Fibroblast of peridontal ligament (primary cell): ENCODE measurements at regions not wholly inside any gene's neighbourhood (a gene's known extent, or its start where the extent isn't known, plus 50 kb on each side); places are given as distances from the start of the nearest gene placed in this dataset.

Source experiments
- DNase-seq: peaks from one replicate; pipeline ENCODE4 v3.0.0-alpha.2; 2010; ENCODE audit errors: extremely low read depth

- no peak for DNase-seq
Measured at GRCh38 chr1:5597991-5598823, 394.0 kb downstream of the NPHP4 start.

- no peak for DNase-seq
Measured at GRCh38 chr1:5597171-5597850, 394.9 kb downstream of the NPHP4 start.

GRCh38 chr1:5596651-5597050 lies 395.6 kb downstream of the NPHP4 start:
- DNase-seq: no peak

- DNase-seq: no peak
Measured at GRCh38 chr1:5595531-5596170, 396.6 kb downstream of the NPHP4 start.

GRCh38 chr1:5594056-5594956 lies 397.9 kb downstream of the NPHP4 start:
- DNase-seq: no peak

- DNase-seq: no peak
Measured at GRCh38 chr1:5590717-5591116, 401.5 kb downstream of the NPHP4 start.

- no peak for DNase-seq
Measured at GRCh38 chr1:5586629-5587028, 405.6 kb downstream of the NPHP4 start.

GRCh38 chr1:5585256-5585655 lies 407.0 kb downstream of the NPHP4 start:
- no peak for DNase-seq

GRCh38 chr1:5580926-5581325 lies 411.3 kb downstream of the NPHP4 start:
- no peak for DNase-seq

- DNase-seq: no peak
Measured at GRCh38 chr1:5579966-5580365, 412.3 kb downstream of the NPHP4 start.

- no peak for DNase-seq
Measured at GRCh38 chr1:5578690-5579089, 413.5 kb downstream of the NPHP4 start.

- DNase-seq: no peak
Measured at GRCh38 chr1:5577255-5578040, 414.8 kb downstream of the NPHP4 start.

GRCh38 chr1:5576673-5577065 lies 415.6 kb downstream of the NPHP4 start:
- DNase-seq: no peak

- DNase-seq: no peak
Measured at GRCh38 chr1:5576011-5576672, 416.1 kb downstream of the NPHP4 start.

- DNase-seq: no peak
Measured at GRCh38 chr1:5575396-5575940, 416.8 kb downstream of the NPHP4 start.

GRCh38 chr1:5574641-5575040 lies 417.6 kb downstream of the NPHP4 start:
- DNase-seq: no peak

GRCh38 chr1:5572794-5573193 lies 419.4 kb downstream of the NPHP4 start:
- no peak for DNase-seq

GRCh38 chr1:5571861-5572401 lies 420.3 kb downstream of the NPHP4 start:
- no peak for DNase-seq

GRCh38 chr1:5571438-5571837 lies 420.8 kb downstream of the NPHP4 start:
- DNase-seq: no peak

GRCh38 chr1:5570931-5571330 lies 421.3 kb downstream of the NPHP4 start:
- DNase-seq: no peak
